Activated T-helper 17 cell treated with anti-CD3 and anti-CD28 coated beads, Interleukin-2, amount 50 U/mL, for 72 hours (primary cell): ENCODE measurements at regions not wholly inside any gene's neighbourhood (a gene's known extent, or its start where the extent isn't known, plus 50 kb on each side); places are given as distances from the start of the nearest gene placed in this dataset.

Experiments used
- ATAC-seq: fragments of 150-1000 bp; cut with Tn5 transposase; replicated peaks from 2 replicates; pipeline ENCODE4 v1.10.0; 2021; ENCODE audit warnings: mild to moderate bottlenecking, moderate library complexity
- H3K27ac Mint-ChIP-seq: one replicate; pipeline ENCODE4 v1.8.0; 2022; ENCODE audit warnings: mixed read lengths
- H3K27me3 Mint-ChIP-seq: one replicate; pipeline ENCODE4 v1.8.0; 2022; ENCODE audit warnings: mixed read lengths
- H3K36me3 Mint-ChIP-seq: one replicate; pipeline ENCODE4 v1.8.0; 2022; ENCODE audit warnings: low read depth, mild to moderate bottlenecking, mixed read lengths
- H3K4me1 Mint-ChIP-seq: one replicate; pipeline ENCODE4 v1.8.0; 2022; ENCODE audit warnings: mixed read lengths
- H3K4me3 Mint-ChIP-seq: one replicate; pipeline ENCODE4 v1.8.0; 2022; ENCODE audit warnings: mild to moderate bottlenecking, mixed read lengths
- H3K9me3 Mint-ChIP-seq: one replicate; pipeline ENCODE4 v1.8.0; 2022; ENCODE audit warnings: mixed read lengths

DNA sequence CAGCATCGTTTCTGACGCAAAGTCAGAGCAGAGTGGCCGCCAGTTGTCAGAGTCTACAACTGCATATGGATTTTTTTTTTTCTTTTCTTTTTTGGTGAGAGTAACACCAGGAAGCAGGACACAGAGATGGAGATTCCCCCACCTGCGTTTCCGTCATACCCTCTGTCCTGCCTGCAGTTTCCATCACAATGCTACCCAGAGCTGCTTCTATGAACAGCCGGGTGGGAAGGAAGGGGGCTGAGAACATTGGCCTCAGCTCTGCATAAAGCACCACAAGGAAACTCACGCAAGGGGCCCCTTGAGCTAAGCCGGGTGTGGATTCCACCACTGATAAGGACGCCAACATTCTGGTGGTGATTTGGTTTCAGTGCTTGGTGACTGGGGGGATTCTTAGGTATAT is 183.5 kb upstream of the AFDN start:
- Mint-ChIP-seq H3K27ac (no peak overlapping the region), H3K4me1 (no peaks in the 10 kb centered on the region), H3K36me3 (no peaks in the 10 kb centered on the region), H3K4me3 (no peak overlapping the region), H3K9me3 (peaks cover 5% of the 10 kb centered on the region), H3K27me3 (peaks cover 4% of the 10 kb centered on the region)
- ATAC-seq, result no peak

DNA sequence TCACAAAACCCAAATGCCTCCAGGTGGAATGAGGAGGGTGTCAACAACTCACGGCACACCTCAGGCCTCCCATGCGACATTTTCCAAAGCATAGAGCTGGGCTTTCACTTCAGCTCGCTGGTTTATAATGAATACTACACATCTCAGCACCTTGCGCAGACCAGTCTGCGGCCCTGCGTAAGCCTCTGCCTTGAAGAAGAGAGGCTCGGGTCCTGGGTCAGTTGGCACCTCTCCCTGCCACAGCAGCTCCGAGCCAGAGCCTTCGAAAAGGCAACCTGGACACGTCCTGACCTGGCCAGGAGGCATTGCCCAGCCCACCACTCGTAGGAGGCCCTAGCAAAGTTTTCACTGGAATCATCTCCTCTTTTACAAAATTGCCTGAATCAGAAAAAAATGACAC is 183.0 kb upstream of the AFDN start:
- H3K4me3 Mint-ChIP-seq, result no peak overlapping the region
- ATAC-seq, result no peak

DNA sequence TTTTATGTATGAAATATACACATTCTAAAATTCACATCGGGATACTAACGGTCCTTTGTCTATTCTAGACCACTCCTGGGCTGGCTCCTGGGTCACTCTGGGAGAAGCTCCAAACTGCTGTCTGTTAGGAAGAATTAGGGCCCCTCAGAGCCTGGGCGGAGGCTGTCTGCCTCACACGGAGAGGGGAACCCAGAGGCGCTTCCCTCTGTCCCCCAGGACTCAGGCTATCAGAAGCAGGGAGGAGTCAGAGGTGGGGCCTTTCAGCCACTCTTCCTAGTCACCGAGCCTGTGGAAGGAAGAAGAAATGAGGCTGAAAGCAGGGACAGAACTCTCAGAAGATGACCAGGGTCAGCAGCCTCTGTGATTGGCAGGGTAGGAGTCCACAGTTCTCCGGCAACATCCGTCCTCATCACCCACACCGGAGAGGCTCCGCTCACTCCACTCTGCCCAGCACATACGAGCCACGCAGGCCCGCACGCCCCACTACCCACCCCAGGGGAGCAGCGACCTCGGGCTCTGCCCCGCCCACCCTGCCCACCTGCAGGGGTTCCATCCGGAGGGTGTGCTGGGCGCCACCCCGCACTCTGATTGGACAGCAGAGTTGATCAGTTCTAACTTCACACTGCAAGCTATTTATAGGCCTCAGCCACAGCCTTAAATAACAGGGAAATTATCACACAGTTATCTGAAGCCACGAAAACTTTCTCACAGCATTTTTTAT is 182.1 kb upstream of the AFDN start:
- Mint-ChIP-seq H3K27ac (no peak overlapping the region), H3K36me3 (no peaks in the 10 kb centered on the region), H3K4me1 (no peaks in the 10 kb centered on the region), H3K9me3 (peaks cover 5% of the 10 kb centered on the region), H3K27me3 (peaks cover 4% of the 10 kb centered on the region), H3K4me3 (no peak overlapping the region)
- ATAC-seq, result no peak

More for the DNA sequence above, 183.0 kb upstream of the AFDN start:
- Mint-ChIP-seq H3K27ac (no peak overlapping the region), H3K36me3 (no peaks in the 10 kb centered on the region), H3K27me3 (peaks cover 4% of the 10 kb centered on the region), H3K9me3 (peaks cover 5% of the 10 kb centered on the region), H3K4me1 (no peaks in the 10 kb centered on the region)

DNA sequence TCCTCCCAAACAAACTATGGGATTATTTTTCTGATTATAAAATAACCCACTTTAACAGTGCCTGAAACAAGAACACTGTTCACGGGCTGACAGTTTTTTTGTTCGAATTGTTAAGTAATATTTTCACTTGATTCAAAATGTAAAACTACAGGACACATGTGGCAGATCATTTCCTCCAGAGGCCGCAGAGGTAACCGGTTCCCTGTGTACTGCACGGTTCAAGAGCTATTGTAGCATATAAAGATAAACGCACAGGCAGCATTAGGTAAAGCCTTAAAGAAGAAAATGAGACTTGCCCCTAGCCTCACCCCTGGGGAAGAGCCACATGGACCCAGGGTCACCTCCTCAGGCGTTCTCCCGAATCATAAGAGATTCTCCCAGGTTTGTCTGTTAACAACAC is 181.3 kb upstream of the AFDN start:
- no peak overlapping the region for H3K27ac Mint-ChIP-seq
- ATAC-seq, result no peak
- no peak overlapping the region for H3K4me3 Mint-ChIP-seq
- peaks cover 5% of the 10 kb centered on the region for H3K9me3 Mint-ChIP-seq
- H3K27me3 Mint-ChIP-seq, result peaks cover 4% of the 10 kb centered on the region
- H3K36me3 Mint-ChIP-seq, result no peaks in the 10 kb centered on the region
- H3K4me1 Mint-ChIP-seq, result no peaks in the 10 kb centered on the region

DNA sequence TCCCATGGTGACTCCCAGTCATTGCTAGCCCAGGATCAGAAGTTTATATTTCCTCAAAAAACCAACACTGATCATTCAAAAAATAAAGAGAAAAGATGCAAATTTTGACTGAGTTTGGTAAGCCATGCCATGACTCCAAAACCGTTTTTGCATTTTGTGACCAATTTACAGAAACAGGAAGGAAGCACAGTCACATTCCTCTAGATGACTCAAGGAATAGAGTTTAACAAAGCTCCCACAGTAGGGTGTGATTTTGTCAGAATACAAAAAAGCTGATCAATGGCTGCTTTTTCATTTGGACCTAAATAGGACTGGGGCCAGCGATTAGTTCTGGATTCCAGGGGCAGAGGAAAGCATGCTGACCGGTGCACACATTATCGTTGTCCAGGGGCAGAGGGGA is 179.4 kb upstream of the AFDN start:
- Mint-ChIP-seq H3K36me3 (no peaks in the 10 kb centered on the region), H3K4me3 (no peak overlapping the region), H3K9me3 (no peaks in the 10 kb centered on the region), H3K27ac (no peak overlapping the region), H3K4me1 (no peaks in the 10 kb centered on the region), H3K27me3 (peaks cover 4% of the 10 kb centered on the region)
- peak; percentile 60 for ATAC-seq

DNA sequence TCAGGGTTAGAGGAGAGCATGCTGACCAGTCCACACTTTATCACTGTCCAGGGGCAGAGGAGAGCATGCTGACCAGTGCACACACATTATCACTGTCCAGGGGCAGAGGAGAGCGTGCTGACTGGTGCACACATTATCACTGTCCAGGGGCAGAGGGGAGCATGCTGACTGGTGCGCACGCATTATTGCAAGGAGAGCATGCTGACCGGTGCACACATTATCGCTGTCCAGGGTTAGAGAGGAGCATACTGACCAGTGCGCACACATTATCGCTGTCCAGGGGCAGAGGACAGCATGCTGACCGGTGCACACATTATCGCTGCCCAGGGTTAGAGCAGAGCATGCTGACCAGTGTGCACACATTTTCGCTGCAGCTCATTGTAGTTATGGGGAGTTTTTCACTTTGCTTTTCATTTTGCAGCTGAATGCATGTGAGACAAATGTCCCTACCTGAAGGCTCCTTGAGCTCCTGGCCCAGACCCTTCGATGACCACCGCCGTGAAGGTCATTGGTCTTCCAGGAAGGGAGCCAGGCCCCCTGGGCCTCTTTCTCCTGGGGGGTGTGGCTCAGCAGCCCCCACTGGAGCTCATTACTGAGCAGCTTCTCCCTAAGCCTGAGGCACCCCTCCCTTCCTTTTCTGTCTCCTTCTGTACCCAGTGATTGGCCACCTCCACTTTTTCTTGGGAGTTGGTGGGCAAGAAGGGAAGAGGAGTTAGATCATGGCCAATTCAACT is 178.8 kb upstream of the AFDN start:
- peaks cover 4% of the 10 kb centered on the region for H3K27me3 Mint-ChIP-seq
- no peaks in the 10 kb centered on the region for H3K9me3 Mint-ChIP-seq
- ATAC-seq, result no peak
- no peaks in the 10 kb centered on the region for H3K4me1 Mint-ChIP-seq
- H3K36me3 Mint-ChIP-seq, result no peaks in the 10 kb centered on the region
- H3K27ac Mint-ChIP-seq, result no peak overlapping the region
- no peak overlapping the region for H3K4me3 Mint-ChIP-seq

DNA sequence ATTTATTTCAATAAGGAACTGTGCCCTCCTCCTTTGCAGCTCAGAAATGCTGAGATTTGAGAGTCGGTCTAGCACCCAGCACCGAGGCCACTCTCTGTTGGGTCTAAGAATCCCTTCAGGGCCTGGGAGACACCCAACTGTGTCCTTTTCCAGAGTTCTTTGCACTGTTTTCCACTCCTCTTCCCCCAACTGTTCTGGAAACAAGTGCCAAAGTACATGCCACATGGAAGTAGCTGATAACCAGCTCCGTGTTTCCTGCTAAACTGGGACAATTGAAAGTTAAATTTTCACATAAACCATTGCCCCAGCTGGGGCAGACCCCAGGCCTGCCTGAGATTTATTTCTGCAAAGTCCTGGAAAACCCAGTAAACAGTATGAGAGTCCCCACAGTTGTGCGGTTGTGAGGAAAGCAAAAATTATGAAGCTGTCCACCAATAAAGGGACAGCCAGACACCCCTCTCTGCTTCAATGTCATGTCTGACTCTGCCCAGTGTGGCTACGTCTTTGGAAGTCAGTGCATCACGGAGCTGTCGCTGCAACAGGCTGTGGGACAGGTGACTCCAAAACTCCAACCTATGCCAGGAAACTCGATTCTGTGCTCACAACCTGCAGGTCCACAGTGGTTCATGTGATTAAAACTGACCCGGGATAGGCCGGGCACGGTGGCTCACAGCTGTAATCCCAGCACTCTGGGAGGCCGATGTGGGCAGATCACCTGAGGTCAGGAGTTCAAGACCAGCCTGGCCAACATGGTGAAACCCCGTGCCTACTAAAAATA is 178.0 kb upstream of the AFDN start:
- no peaks in the 10 kb centered on the region for H3K36me3 Mint-ChIP-seq
- H3K4me3 Mint-ChIP-seq, result no peak overlapping the region
- no peaks in the 10 kb centered on the region for H3K9me3 Mint-ChIP-seq
- no peaks in the 10 kb centered on the region for H3K4me1 Mint-ChIP-seq
- H3K27ac Mint-ChIP-seq, result no peak overlapping the region
- no peak for ATAC-seq
- H3K27me3 Mint-ChIP-seq, result peaks cover 4% of the 10 kb centered on the region

DNA sequence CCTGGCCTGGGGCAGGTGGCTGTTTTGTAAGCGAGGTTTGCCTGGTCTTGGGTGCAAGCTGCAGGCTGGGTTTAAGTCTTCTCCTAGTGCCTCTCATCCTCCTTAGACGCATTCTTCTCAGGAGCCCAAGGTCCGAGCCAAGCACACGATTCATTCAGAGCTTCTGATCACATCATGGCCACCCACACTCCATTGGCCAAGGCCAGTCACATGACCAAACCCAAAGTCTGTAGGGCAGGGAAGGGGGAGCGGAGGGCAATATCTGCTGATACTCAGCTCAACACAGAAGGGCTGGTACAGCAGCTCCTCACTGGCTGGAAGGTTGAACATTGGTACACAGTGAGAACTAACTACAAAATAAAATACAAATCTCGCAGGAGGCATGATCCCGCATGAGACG is 177.2 kb upstream of the AFDN start:
- H3K27me3 Mint-ChIP-seq, result peaks cover 4% of the 10 kb centered on the region
- no peaks in the 10 kb centered on the region for H3K4me1 Mint-ChIP-seq
- no peak overlapping the region for H3K27ac Mint-ChIP-seq
- no peak for ATAC-seq
- H3K36me3 Mint-ChIP-seq, result no peaks in the 10 kb centered on the region
- H3K4me3 Mint-ChIP-seq, result no peak overlapping the region
- H3K9me3 Mint-ChIP-seq, result no peaks in the 10 kb centered on the region

DNA sequence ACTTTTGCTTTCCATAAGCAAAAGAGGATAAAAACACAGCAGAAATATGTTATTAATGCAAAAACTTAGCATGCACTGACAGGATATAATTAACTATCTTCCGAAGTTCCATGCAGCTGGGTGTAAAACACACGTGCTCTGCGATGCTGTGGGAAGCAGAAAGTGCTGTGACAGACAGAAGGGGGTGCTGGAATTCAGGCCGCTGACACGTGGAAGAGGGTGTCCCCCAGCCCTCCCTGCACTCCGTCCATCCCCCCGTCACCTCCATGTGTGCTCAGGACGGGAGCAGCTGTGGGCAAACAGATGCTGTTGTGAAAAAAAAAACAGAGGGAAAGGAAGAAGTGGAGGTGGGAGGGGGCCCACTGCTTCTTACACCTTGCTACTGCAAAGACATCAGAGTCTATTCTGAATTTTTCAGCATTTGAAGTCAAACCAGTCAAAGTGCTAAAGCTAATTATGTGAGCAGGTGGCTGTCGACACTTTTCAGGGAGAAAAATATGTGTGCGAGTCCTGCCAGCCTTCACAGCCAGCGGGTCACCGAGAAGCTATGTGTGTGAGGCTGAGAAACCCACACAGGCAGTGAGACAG is 175.9 kb upstream of the AFDN start:
- Mint-ChIP-seq H3K27me3 (no peaks in the 10 kb centered on the region), H3K27ac (no peak overlapping the region), H3K4me1 (no peaks in the 10 kb centered on the region), H3K9me3 (no peaks in the 10 kb centered on the region), H3K4me3 (no peak overlapping the region), H3K36me3 (no peaks in the 10 kb centered on the region)
- no peak for ATAC-seq

DNA sequence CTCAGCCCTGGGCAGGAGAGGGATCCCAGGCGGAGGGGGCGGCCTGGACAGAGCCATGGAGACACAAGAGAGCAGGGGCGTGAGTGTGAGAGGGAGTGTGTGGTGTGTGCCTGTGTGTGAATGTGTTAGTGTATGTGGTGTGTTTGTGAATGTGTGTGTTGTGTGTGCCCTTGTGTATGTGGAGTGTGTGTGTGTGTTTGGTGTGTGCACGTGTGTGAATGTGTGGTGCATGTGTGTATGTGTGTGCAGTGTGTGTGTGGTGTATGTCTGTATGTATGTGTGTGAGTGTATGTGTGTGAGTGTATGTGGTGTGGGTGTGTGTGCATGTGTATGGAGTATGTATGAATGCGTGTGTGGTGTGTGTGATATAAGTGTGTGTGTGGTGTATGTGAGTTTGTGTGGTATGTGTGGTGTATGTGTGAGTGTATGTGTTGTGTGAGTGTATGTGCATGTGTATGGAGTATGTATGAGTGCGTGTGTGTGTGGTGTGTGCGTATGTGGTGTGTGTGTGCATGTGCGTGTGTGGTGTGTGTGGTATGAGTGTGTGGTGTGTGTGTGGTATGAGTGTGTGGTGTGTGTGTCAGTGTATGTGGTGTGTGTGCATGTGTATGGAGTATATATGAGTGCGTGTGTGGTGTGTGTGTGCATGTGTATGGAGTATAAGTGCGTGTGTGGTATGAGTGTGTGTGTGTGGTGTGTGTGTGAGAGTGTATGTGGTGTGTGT is 175.2 kb upstream of the AFDN start:
- no peaks in the 10 kb centered on the region for H3K27me3 Mint-ChIP-seq
- H3K9me3 Mint-ChIP-seq, result no peaks in the 10 kb centered on the region
- no peak overlapping the region for H3K4me3 Mint-ChIP-seq
- H3K36me3 Mint-ChIP-seq, result no peaks in the 10 kb centered on the region
- no peaks in the 10 kb centered on the region for H3K4me1 Mint-ChIP-seq
- ATAC-seq, result no peak
- H3K27ac Mint-ChIP-seq, result no peak overlapping the region

DNA sequence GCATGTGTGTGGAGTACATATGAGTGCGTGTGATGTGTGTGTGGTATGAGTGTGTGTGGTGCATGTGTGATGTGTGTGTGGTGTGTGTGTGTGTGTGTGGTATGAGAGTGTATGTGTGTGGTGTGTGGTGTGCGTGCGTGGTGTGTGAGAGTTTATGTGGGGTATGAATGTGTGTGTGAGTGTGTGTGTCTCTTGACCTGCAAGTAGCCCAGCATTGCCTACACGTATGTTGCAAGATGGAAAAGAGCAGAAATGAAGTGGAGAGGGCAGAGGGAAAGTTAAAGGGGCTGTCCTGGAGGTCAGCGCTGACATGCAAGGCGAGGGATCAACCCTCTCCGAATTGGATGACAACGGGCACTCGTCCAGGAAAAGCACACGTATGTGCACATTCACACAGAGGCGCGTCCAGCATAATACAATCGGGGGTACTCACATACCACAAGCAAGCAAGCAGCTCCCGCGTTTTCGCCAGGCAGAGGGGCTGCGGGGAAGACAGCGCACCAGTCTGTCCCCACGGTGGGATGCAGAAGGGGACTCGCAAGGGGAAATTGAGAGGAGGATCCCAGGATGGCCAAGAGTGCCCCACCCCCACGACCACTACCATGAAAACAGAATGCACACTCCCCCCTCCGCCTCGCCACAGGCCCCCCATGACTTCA is 174.5 kb upstream of the AFDN start:
- Mint-ChIP-seq H3K27me3 (no peaks in the 10 kb centered on the region), H3K4me3 (no peak overlapping the region), H3K27ac (no peak overlapping the region), H3K9me3 (no peaks in the 10 kb centered on the region), H3K4me1 (no peaks in the 10 kb centered on the region), H3K36me3 (no peaks in the 10 kb centered on the region)
- ATAC-seq, result no peak

DNA sequence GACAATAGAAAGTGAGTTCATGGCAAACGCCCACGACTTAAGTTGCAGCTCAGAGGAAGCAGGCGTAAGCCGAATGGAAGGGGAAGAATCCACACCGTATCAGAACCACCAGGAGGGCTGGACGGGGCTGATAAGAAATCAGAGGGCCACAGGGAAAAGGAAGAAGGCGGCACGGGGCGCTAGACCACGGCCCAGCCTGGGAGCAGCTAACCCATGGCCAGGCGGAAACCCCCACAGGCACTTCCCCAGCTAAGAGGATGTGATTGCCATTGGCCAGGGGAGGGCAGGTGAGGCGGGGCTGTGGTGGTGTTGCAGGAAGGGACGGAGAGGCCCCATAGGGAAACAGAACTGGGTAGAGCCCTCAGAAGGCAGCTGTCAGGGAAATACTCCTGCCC is 174.0 kb upstream of the AFDN start:
- Mint-ChIP-seq H3K27me3 (no peaks in the 10 kb centered on the region), H3K27ac (no peak overlapping the region), H3K4me3 (no peak overlapping the region), H3K36me3 (no peaks in the 10 kb centered on the region), H3K9me3 (no peaks in the 10 kb centered on the region), H3K4me1 (no peaks in the 10 kb centered on the region)
- no peak for ATAC-seq

DNA sequence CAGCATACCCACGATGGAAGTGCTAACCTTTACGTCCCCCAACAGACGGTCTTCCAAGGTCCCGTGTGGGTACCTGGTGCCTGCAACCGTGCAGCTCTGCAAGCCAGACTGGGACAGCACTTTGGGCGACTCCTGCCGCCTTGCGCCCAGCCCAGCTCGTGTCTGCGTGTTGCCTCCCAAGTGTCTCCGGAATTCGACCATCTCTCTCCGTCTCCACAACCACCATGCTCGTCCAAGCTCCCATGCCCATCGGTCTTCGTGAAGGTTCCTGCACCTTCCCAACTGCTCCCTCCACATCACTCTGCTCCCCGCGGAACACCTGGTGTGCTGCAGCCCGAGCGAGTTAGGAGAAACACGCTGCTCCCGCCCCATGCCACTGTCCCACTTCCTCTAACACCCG is 173.2 kb upstream of the AFDN start:
- H3K4me1 Mint-ChIP-seq, result no peaks in the 10 kb centered on the region
- no peaks in the 10 kb centered on the region for H3K36me3 Mint-ChIP-seq
- no peaks in the 10 kb centered on the region for H3K27me3 Mint-ChIP-seq
- H3K4me3 Mint-ChIP-seq, result no peak overlapping the region
- H3K27ac Mint-ChIP-seq, result no peak overlapping the region
- H3K9me3 Mint-ChIP-seq, result no peaks in the 10 kb centered on the region
- no peak for ATAC-seq

DNA sequence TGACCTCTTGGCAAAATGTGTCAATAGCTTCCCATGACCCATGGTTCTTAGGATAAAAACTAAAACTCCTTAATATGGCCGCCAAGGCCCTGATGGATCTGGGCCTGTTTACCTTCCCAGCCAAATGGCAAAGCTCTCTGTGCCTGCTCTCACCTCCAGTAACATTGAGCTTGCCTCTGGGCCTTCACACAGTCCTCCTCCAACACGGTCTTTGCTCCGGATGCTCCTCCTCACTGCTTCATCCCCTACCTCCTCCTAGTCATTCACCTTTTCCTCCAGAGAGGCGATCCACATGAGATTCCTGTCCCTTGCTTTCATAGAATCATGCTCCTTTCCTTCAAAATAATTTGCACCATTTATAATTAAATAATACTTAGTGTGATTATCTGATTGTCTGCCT is 172.3 kb upstream of the AFDN start:
- no peak overlapping the region for H3K4me3 Mint-ChIP-seq
- no peaks in the 10 kb centered on the region for H3K4me1 Mint-ChIP-seq
- no peak for ATAC-seq
- no peak overlapping the region for H3K27ac Mint-ChIP-seq
- H3K27me3 Mint-ChIP-seq, result no peaks in the 10 kb centered on the region
- H3K36me3 Mint-ChIP-seq, result no peaks in the 10 kb centered on the region
- H3K9me3 Mint-ChIP-seq, result no peaks in the 10 kb centered on the region
